ENCODE measurements at regions not wholly inside any gene's neighbourhood (a gene's known extent, or its start where the extent isn't known, plus 50 kb on each side); places are given as distances from the start of the nearest gene placed in this dataset.

- no peaks in the 10 kb centered on the region for H3K36me3 ChIP-seq (ENCODE audit: low read depth)
These were observed 76.2 kb upstream of the IRS2 start for GRCh38 chr13:109862627-109863026.

DNA sequence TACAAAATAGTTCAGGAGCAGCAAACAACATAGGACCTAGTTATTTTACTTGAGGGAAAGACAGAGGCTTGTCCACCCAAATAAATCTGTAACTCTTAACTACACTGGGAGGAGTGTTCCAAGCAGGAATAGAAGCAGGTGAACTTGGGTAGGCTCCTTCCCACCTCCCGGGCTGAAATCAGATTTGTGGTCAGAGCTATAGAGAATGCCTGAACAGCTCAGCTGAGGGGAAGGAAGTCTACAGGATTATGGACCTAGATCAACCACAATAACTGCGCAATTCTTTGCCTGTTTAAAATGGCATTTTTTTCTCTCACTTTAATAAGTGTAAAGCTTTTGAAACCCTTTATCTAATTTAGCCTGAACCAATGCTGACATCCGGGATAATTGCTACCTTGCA, 73.5 kb upstream of the IRS2 start:
- Histone ChIP-seq H3K9me3 (ENCODE audit: severe bottlenecking) (no peaks in the 10 kb centered on the region), H3K27ac (ENCODE audit: poor library complexity, severe bottlenecking) (no peak overlapping the region), H3K4me3 (ENCODE audit: severe bottlenecking) (no peak overlapping the region), H3K4me1 (ENCODE audit: insufficient read depth, poor library complexity, severe bottlenecking) (peaks cover 24% of the 10 kb centered on the region), H3K36me3 (ENCODE audit: low read depth) (no peaks in the 10 kb centered on the region), H3K27me3 (ENCODE audit: insufficient read depth, poor library complexity, severe bottlenecking) (no peaks in the 10 kb centered on the region)
- no peak for ATAC-seq (ENCODE audit: low read depth)
- DNase-seq (ENCODE audit: low spot score) = no peak
- no peak for TF ChIP-seq CTCF (IDR thresholded peaks at IDR 0.05; ENCODE audit: poor library complexity, severe bottlenecking)

More at GRCh38 chr13:109862627-109863026, 76.2 kb upstream of the IRS2 start:
- no peaks in the 10 kb centered on the region for H3K27me3 ChIP-seq (ENCODE audit: insufficient read depth, poor library complexity, severe bottlenecking)
- ATAC-seq (ENCODE audit: low read depth) (peak; percentile 96), DNase-seq (ENCODE audit: low spot score) (no peak)
- no peak overlapping the region for H3K4me3 ChIP-seq (ENCODE audit: severe bottlenecking)
- peaks cover 24% of the 10 kb centered on the region for H3K4me1 ChIP-seq (ENCODE audit: insufficient read depth, poor library complexity, severe bottlenecking)
- TF ChIP-seq CTCF (IDR thresholded peaks at IDR 0.05; ENCODE audit: poor library complexity, severe bottlenecking) = no peak
- H3K27ac ChIP-seq (ENCODE audit: poor library complexity, severe bottlenecking) = peak overlapping the region; percentile 61
- H3K9me3 ChIP-seq (ENCODE audit: severe bottlenecking) = no peaks in the 10 kb centered on the region

- no peak for TF ChIP-seq CTCF (IDR thresholded peaks at IDR 0.05; ENCODE audit: poor library complexity, severe bottlenecking)
These were observed 72.9 kb upstream of the IRS2 start for GRCh38 chr13:109859216-109859835.

DNA sequence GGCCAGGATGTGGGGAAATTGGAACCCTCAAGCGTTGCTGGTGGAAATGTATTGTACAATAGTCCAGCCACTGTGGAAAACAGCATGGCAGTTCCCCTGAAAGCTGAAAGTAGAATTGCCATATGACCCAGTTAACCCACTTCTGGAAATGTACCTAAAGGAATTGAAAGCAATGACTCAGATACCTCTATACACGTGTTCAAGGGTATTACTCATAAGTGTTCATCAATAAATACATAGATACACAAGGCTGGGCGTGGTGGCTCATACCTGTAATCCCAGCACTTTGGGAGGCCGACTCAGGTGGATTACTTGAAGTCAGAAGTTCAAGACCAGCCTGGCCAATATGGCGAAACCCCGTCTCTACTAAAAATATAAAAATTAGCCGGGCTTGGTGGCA, 71.9 kb upstream of the IRS2 start:
- no peak for TF ChIP-seq CTCF (IDR thresholded peaks at IDR 0.05; ENCODE audit: poor library complexity, severe bottlenecking)
- Histone ChIP-seq H3K9me3 (ENCODE audit: severe bottlenecking) (no peaks in the 10 kb centered on the region), H3K27me3 (ENCODE audit: insufficient read depth, poor library complexity, severe bottlenecking) (no peaks in the 10 kb centered on the region), H3K4me1 (ENCODE audit: insufficient read depth, poor library complexity, severe bottlenecking) (peaks cover 23% of the 10 kb centered on the region), H3K4me3 (ENCODE audit: severe bottlenecking) (no peak overlapping the region), H3K36me3 (ENCODE audit: low read depth) (no peaks in the 10 kb centered on the region), H3K27ac (ENCODE audit: poor library complexity, severe bottlenecking) (no peak overlapping the region)
- peak; percentile 73 for ATAC-seq (ENCODE audit: low read depth)
- DNase-seq (ENCODE audit: low spot score) = no peak

More at GRCh38 chr13:109859216-109859835, 72.9 kb upstream of the IRS2 start:
- no peak overlapping the region for H3K27ac ChIP-seq (ENCODE audit: poor library complexity, severe bottlenecking)
- peaks cover 24% of the 10 kb centered on the region for H3K4me1 ChIP-seq (ENCODE audit: insufficient read depth, poor library complexity, severe bottlenecking)
- no peak overlapping the region for H3K4me3 ChIP-seq (ENCODE audit: severe bottlenecking)
- DNase-seq (ENCODE audit: low spot score) = no peak
- H3K9me3 ChIP-seq (ENCODE audit: severe bottlenecking) = no peaks in the 10 kb centered on the region
- no peaks in the 10 kb centered on the region for H3K27me3 ChIP-seq (ENCODE audit: insufficient read depth, poor library complexity, severe bottlenecking)
- no peaks in the 10 kb centered on the region for H3K36me3 ChIP-seq (ENCODE audit: low read depth)
- ATAC-seq (ENCODE audit: low read depth) = no peak

- peaks cover 18% of the 10 kb centered on the region for H3K4me1 ChIP-seq (ENCODE audit: insufficient read depth, poor library complexity, severe bottlenecking)
- ATAC-seq (ENCODE audit: low read depth) (no peak), DNase-seq (ENCODE audit: low spot score) (no peak)
- H3K36me3 ChIP-seq (ENCODE audit: low read depth) = no peaks in the 10 kb centered on the region
- H3K27ac ChIP-seq (ENCODE audit: poor library complexity, severe bottlenecking) = no peak overlapping the region
- no peaks in the 10 kb centered on the region for H3K27me3 ChIP-seq (ENCODE audit: insufficient read depth, poor library complexity, severe bottlenecking)
- TF ChIP-seq CTCF (IDR thresholded peaks at IDR 0.05; ENCODE audit: poor library complexity, severe bottlenecking) = no peak
- H3K9me3 ChIP-seq (ENCODE audit: severe bottlenecking) = no peaks in the 10 kb centered on the region
- no peak overlapping the region for H3K4me3 ChIP-seq (ENCODE audit: severe bottlenecking)
These were observed 71.4 kb upstream of the IRS2 start for GRCh38 chr13:109857803-109858202.

All from RWPE2 (cell line).